ENCODE measurements at regions not wholly inside any gene's neighbourhood (a gene's known extent, or its start where the extent isn't known, plus 50 kb on each side); places are given as distances from the start of the nearest gene placed in this dataset.

GRCh38 chr10:36048236-36048635 lies 406.1 kb upstream of the FZD8 start:
- no peak overlapping the region for H3K4me2 ChIP-seq (ENCODE audit: insufficient read depth, low read length, poor library complexity, severe bottlenecking)
- no peak overlapping the region for H3K9ac ChIP-seq (ENCODE audit: low read depth, low read length, poor library complexity)
- no peak overlapping the region for H3K4me3 ChIP-seq (ENCODE audit: low read length in 2 of 2)
- no peaks in the 10 kb centered on the region for H3K36me3 ChIP-seq (replicated peaks in 1 of 2; ENCODE audit: control insufficient read depth in 2 of 2, insufficient read depth in 2 of 2, low read length in 2 of 2)
- H3K14ac ChIP-seq (ENCODE audit: low read length), result no peak overlapping the region
- H4K91ac ChIP-seq (ENCODE audit: low read depth, low read length, poor library complexity), result no peak overlapping the region
- H4K8ac ChIP-seq (ENCODE audit: low read depth, low read length), result no peak overlapping the region
- H3K27me3 ChIP-seq (ENCODE audit: control insufficient read depth in 3 of 3, insufficient read depth in 3 of 3, low read depth in 1 of 3, low read length in 3 of 3), result no peaks in the 10 kb centered on the region
- H2BK5ac ChIP-seq (ENCODE audit: low read length), result no peak overlapping the region
- H2AFZ ChIP-seq (ENCODE audit: low read length), result no peak overlapping the region
- no peak overlapping the region for H3K27ac ChIP-seq (replicated peaks; ENCODE audit: low read length)
- no peaks in the 10 kb centered on the region for H3K4me1 ChIP-seq (ENCODE audit: control insufficient read depth in 2 of 2, insufficient read depth in 1 of 2, low read depth in 1 of 2, low read length in 2 of 2)
- no peak overlapping the region for H3K18ac ChIP-seq (ENCODE audit: low read length)
- H2BK120ac ChIP-seq (ENCODE audit: low read depth, low read length), result no peak overlapping the region
- DNase-seq (ENCODE audit: low spot score), result no peak
- no peak overlapping the region for H2BK15ac ChIP-seq (ENCODE audit: low read length)
- H3K4ac ChIP-seq (ENCODE audit: low read length), result no peak overlapping the region
- no peak overlapping the region for H2AK5ac ChIP-seq (ENCODE audit: low read depth, low read length)
- no peaks in the 10 kb centered on the region for H3K9me3 ChIP-seq (replicated peaks in 1 of 2; ENCODE audit: control insufficient read depth in 2 of 2, insufficient read depth in 1 of 2, low read depth in 1 of 2, low read length in 2 of 2)
- no peak overlapping the region for H2BK12ac ChIP-seq (ENCODE audit: low read length)
- no peaks in the 10 kb centered on the region for H3K79me1 ChIP-seq (ENCODE audit: low read depth, low read length)
- no peak overlapping the region for H3K23ac ChIP-seq (ENCODE audit: low read depth, low read length, poor library complexity)

- H3K4me1 ChIP-seq (ENCODE audit: control insufficient read depth in 2 of 2, insufficient read depth in 1 of 2, low read depth in 1 of 2, low read length in 2 of 2), result peaks cover 0 to 2% of the 10 kb centered on the region in 2 donors
- no peak overlapping the region for H3K23ac ChIP-seq (ENCODE audit: low read depth, low read length, poor library complexity)
- H4K8ac ChIP-seq (ENCODE audit: low read depth, low read length), result no peak overlapping the region
- H3K79me1 ChIP-seq (ENCODE audit: low read depth, low read length), result no peaks in the 10 kb centered on the region
- no peaks in the 10 kb centered on the region for H3K27me3 ChIP-seq (ENCODE audit: control insufficient read depth in 3 of 3, insufficient read depth in 3 of 3, low read depth in 1 of 3, low read length in 3 of 3)
- no peaks in the 10 kb centered on the region for H3K9me3 ChIP-seq (replicated peaks in 1 of 2; ENCODE audit: control insufficient read depth in 2 of 2, insufficient read depth in 1 of 2, low read depth in 1 of 2, low read length in 2 of 2)
- no peak overlapping the region for H3K14ac ChIP-seq (ENCODE audit: low read length)
- no peak overlapping the region for H4K91ac ChIP-seq (ENCODE audit: low read depth, low read length, poor library complexity)
- H2BK15ac ChIP-seq (ENCODE audit: low read length), result no peak overlapping the region
- no peaks in the 10 kb centered on the region for H3K36me3 ChIP-seq (replicated peaks in 1 of 2; ENCODE audit: control insufficient read depth in 2 of 2, insufficient read depth in 2 of 2, low read length in 2 of 2)
- WGBS, 2 donors (ENCODE audit: extremely low coverage in 2 of 2, insufficient read length in 2 of 2, insufficient replicate concordance in 1 of 2), result no CpG with 5 or more reads among the region's 2 CpGs
- H3K27ac ChIP-seq (replicated peaks; ENCODE audit: low read length), result no peak overlapping the region
- no peak overlapping the region for H2BK120ac ChIP-seq (ENCODE audit: low read depth, low read length)
- no peak overlapping the region for H3K9ac ChIP-seq (ENCODE audit: low read depth, low read length, poor library complexity)
- no peak for DNase-seq (ENCODE audit: low spot score)
- H3K18ac ChIP-seq (ENCODE audit: low read length), result no peak overlapping the region
- no peak overlapping the region for H2AFZ ChIP-seq (ENCODE audit: low read length)
- no peak overlapping the region for H2AK5ac ChIP-seq (ENCODE audit: low read depth, low read length)
- no peak overlapping the region for H2BK5ac ChIP-seq (ENCODE audit: low read length)
- H3K4ac ChIP-seq (ENCODE audit: low read length), result no peak overlapping the region
- H3K4me2 ChIP-seq (ENCODE audit: insufficient read depth, low read length, poor library complexity, severe bottlenecking), result no peak overlapping the region
- H3K4me3 ChIP-seq (ENCODE audit: low read length in 2 of 2), result no peak overlapping the region
- no peak overlapping the region for H2BK12ac ChIP-seq (ENCODE audit: low read length)
Observed at GRCh38 chr10:36042135-36042534, 400.0 kb upstream of the FZD8 start.

- no peaks in the 10 kb centered on the region for H3K9me3 ChIP-seq (replicated peaks in 1 of 2; ENCODE audit: control insufficient read depth in 2 of 2, insufficient read depth in 1 of 2, low read depth in 1 of 2, low read length in 2 of 2)
- DNase-seq (ENCODE audit: low spot score), result no peak
- no peak overlapping the region for H2BK5ac ChIP-seq (ENCODE audit: low read length)
- no peak overlapping the region for H3K9ac ChIP-seq (ENCODE audit: low read depth, low read length, poor library complexity)
- H4K91ac ChIP-seq (ENCODE audit: low read depth, low read length, poor library complexity), result no peak overlapping the region
- H3K14ac ChIP-seq (ENCODE audit: low read length), result no peak overlapping the region
- no peak overlapping the region for H2BK120ac ChIP-seq (ENCODE audit: low read depth, low read length)
- no peak overlapping the region for H3K4me2 ChIP-seq (ENCODE audit: insufficient read depth, low read length, poor library complexity, severe bottlenecking)
- H2BK15ac ChIP-seq (ENCODE audit: low read length), result no peak overlapping the region
- no peak overlapping the region for H3K27ac ChIP-seq (replicated peaks; ENCODE audit: low read length)
- no peak overlapping the region for H3K4me3 ChIP-seq (ENCODE audit: low read length in 2 of 2)
- no peak overlapping the region for H4K8ac ChIP-seq (ENCODE audit: low read depth, low read length)
- no peak overlapping the region for H3K4ac ChIP-seq (ENCODE audit: low read length)
- H3K23ac ChIP-seq (ENCODE audit: low read depth, low read length, poor library complexity), result no peak overlapping the region
- H3K18ac ChIP-seq (ENCODE audit: low read length), result peak overlapping the region; percentile 36
- no peaks in the 10 kb centered on the region for H3K27me3 ChIP-seq (ENCODE audit: control insufficient read depth in 3 of 3, insufficient read depth in 3 of 3, low read depth in 1 of 3, low read length in 3 of 3)
- H3K36me3 ChIP-seq (replicated peaks in 1 of 2; ENCODE audit: control insufficient read depth in 2 of 2, insufficient read depth in 2 of 2, low read length in 2 of 2), result no peaks in the 10 kb centered on the region
- no peaks in the 10 kb centered on the region for H3K79me1 ChIP-seq (ENCODE audit: low read depth, low read length)
- H2AFZ ChIP-seq (ENCODE audit: low read length), result no peak overlapping the region
- H2BK12ac ChIP-seq (ENCODE audit: low read length), result peak overlapping the region; percentile 12
- WGBS, 2 donors (ENCODE audit: extremely low coverage in 2 of 2, insufficient read length in 2 of 2, insufficient replicate concordance in 1 of 2), result no CpG with 5 or more reads among the region's 3 CpGs
- H2AK5ac ChIP-seq (ENCODE audit: low read depth, low read length), result no peak overlapping the region
- H3K4me1 ChIP-seq (ENCODE audit: control insufficient read depth in 2 of 2, insufficient read depth in 1 of 2, low read depth in 1 of 2, low read length in 2 of 2), result peaks cover 0 to 2% of the 10 kb centered on the region in 2 donors
Observed at GRCh38 chr10:36038316-36038955, 396.3 kb upstream of the FZD8 start.

- H3K79me1 ChIP-seq (ENCODE audit: low read depth, low read length), result no peaks in the 10 kb centered on the region
- no peak overlapping the region for H4K91ac ChIP-seq (ENCODE audit: low read depth, low read length, poor library complexity)
- no peak overlapping the region for H3K4me2 ChIP-seq (ENCODE audit: insufficient read depth, low read length, poor library complexity, severe bottlenecking)
- no peak overlapping the region for H2BK12ac ChIP-seq (ENCODE audit: low read length)
- no peak overlapping the region for H3K4ac ChIP-seq (ENCODE audit: low read length)
- no peak overlapping the region for H3K9ac ChIP-seq (ENCODE audit: low read depth, low read length, poor library complexity)
- no peak overlapping the region for H2BK5ac ChIP-seq (ENCODE audit: low read length)
- no peaks in the 10 kb centered on the region for H3K27me3 ChIP-seq (ENCODE audit: control insufficient read depth in 3 of 3, insufficient read depth in 3 of 3, low read depth in 1 of 3, low read length in 3 of 3)
- H3K36me3 ChIP-seq (replicated peaks in 1 of 2; ENCODE audit: control insufficient read depth in 2 of 2, insufficient read depth in 2 of 2, low read length in 2 of 2), result no peaks in the 10 kb centered on the region
- no peak overlapping the region for H3K27ac ChIP-seq (replicated peaks; ENCODE audit: low read length)
- no peak overlapping the region for H2BK120ac ChIP-seq (ENCODE audit: low read depth, low read length)
- peaks cover 0 to 2% of the 10 kb centered on the region in 2 donors for H3K9me3 ChIP-seq (replicated peaks in 1 of 2; ENCODE audit: control insufficient read depth in 2 of 2, insufficient read depth in 1 of 2, low read depth in 1 of 2, low read length in 2 of 2)
- no peak overlapping the region for H4K8ac ChIP-seq (ENCODE audit: low read depth, low read length)
- H2AK5ac ChIP-seq (ENCODE audit: low read depth, low read length), result no peak overlapping the region
- H2BK15ac ChIP-seq (ENCODE audit: low read length), result no peak overlapping the region
- no peak overlapping the region for H2AFZ ChIP-seq (ENCODE audit: low read length)
- no peak overlapping the region for H3K23ac ChIP-seq (ENCODE audit: low read depth, low read length, poor library complexity)
- no peak overlapping the region for H3K14ac ChIP-seq (ENCODE audit: low read length)
- H3K4me3 ChIP-seq (ENCODE audit: low read length in 2 of 2), result no peak overlapping the region
- peaks cover 0 to 2% of the 10 kb centered on the region in 2 donors for H3K4me1 ChIP-seq (ENCODE audit: control insufficient read depth in 2 of 2, insufficient read depth in 1 of 2, low read depth in 1 of 2, low read length in 2 of 2)
- peak overlapping the region; percentile 30 for H3K18ac ChIP-seq (ENCODE audit: low read length)
- WGBS, 2 donors (ENCODE audit: extremely low coverage in 2 of 2, insufficient read length in 2 of 2, insufficient replicate concordance in 1 of 2), result no CpG with 5 or more reads among the region's 5 CpGs
- DNase-seq (ENCODE audit: low spot score), result no peak
Observed at GRCh38 chr10:36036137-36036536, 394.0 kb upstream of the FZD8 start.

Data from neuronal stem cell (in vitro differentiated cells).